DMS53 (cell line): ENCODE measurements at regions not wholly inside any gene's neighbourhood (a gene's known extent, or its start where the extent isn't known, plus 50 kb on each side); places are given as distances from the start of the nearest gene placed in this dataset.
"Not testable (repeated sequence)": the region's sequence is repeated elsewhere in the genome, so short reads cannot be mapped to it uniquely, and the experiment has no call there.

Experiments used
- DNase-seq: peaks from one replicate; lab custom pipeline; 2025; lab: John Stamatoyannopoulos, UW

DNA sequence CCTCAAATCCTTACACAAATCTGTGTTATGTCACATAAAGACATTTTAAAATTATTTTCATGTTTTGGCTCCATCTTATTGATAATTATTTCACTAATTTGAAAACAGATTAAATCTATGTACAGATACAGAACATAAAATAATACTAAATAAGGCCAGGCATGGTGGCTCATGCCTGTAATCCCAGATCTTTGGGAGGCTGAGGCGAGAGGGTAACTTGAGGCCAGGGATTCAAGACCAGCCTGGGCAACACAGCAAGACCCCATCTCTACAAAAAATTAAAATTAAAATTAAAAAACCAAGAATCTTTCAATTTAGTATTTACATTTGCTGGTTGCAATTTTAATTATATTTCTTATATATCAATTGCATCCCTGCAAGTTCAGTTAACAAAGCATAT is 246.4 kb upstream of the MKLN1 start:
- DNase-seq, result no peak

DNA sequence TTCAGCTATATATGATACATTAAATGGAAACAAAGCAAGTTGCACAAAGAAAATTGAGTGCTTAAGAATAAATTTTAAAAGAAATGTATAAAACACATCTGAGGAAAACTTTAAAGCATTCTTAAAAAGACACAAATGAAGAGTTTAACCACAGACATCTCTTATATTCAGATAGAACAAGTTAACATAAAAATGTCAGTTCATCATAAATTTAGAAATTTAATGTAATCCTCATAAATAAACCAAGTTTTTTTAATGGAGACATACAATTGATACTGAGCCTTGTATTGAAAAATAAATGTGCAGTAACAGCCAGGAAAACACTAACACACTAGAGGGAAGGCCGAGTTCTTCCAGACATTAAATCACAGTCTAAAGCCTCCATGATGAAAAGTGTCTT is 243.9 kb upstream of the MKLN1 start:
- DNase-seq, result no peak

DNA sequence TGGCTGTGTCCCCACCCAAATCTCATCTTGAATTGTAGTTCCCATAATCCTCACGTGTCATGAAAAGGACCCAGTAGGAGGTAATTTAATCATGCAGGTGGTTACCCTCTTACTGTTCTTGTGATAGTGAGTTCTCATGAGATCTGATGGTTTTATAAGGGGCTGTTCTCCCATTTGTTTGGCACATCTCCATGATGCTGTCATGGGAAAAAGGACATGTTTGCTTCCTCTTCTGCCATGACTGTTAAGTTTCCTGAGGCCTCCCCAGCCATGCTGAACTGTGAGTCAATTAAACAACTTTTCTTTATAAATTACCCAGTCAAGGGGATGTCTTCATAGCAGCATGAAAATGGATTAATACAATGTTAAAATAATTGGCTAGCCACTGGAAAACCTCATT is 243.3 kb upstream of the MKLN1 start:
- not testable (repeated sequence) for DNase-seq

- peak; percentile 31 for DNase-seq
Measured at GRCh38 chr7:131087756-131088658, 239.7 kb upstream of the MKLN1 start.

- DNase-seq, result no peak
Measured at GRCh38 chr7:131090188-131090587, 237.5 kb upstream of the MKLN1 start.

- no peak for DNase-seq
Measured at GRCh38 chr7:131090886-131091692, 236.6 kb upstream of the MKLN1 start.

- no peak for DNase-seq
Measured at GRCh38 chr7:131094685-131095084, 233.0 kb upstream of the MKLN1 start.

DNA sequence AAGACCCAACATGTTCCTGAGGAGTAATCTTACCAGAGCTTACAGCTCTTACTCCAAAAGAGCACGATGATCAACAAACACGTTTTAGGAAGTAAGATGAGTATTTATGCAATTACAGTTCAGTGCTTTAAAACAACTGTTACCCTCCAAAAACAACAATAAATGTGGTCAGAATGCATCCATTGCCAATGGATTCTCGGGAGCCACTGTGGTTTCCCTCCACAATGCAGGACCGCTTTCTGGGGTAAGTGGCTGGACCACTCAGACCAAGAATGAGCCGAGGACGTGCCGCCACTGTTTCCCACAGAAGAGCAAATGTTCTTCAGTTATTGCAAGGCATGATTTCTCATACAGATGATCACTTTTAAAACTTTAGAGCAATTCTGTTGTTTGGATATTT is 232.3 kb upstream of the MKLN1 start:
- DNase-seq, result no peak

- DNase-seq, result peak; percentile 16
Measured at GRCh38 chr7:131096267-131096927, 231.3 kb upstream of the MKLN1 start.

- DNase-seq, result no peak
Measured at GRCh38 chr7:131097662-131098376, 229.9 kb upstream of the MKLN1 start.

DNA sequence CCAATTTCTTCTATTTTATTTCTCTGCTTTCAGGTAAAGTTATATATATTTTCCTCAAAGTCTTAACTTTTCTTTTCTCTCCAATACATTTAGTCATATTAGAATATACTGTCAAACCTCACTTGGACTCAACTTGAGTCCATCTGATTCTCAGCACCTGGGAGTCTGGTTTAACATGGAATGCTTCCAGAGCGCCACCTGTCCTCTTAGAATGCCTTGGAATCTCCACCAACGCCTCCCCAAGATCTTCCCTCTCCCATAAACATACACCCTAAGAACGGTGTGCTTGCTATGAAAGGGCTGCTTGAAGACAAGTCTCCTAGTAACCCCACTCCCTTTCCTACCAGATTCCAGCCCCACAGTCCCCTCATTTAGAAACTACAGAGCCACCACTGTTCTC is 229.1 kb upstream of the MKLN1 start:
- DNase-seq, result no peak

DNA sequence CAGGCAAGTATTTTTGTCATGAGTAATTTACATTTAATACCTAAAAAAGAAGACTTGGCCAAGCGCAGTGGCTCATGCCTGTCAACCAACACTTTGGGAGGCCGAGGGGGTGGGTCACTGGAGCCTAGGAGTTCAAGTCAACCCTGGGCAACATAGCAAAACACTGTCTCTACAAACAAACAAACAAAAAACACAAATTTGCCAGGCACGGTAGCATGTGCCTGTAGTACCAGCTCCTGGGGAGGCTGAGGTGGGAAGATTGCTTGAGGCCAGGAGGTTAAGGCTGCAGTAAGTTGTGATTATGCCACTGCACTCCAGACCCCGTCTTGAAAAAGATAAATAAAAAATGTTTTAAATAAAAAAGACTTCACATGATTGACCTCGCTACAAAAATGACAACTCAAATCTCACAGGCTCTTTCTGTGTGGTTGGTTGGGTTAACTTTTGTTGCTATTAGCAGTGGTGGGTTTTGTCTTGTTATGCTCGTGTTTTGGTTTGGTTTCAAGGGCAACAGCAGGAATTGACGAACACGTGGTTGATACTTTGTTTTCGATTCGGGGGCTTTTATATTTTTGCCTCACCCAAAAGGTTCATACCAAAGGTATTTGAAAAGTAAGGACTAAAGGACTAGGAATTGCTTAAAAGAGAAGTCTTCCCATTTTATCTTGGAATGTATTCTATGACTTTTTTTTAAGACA is 227.2 kb upstream of the MKLN1 start:
- DNase-seq, result no peak

GRCh38 chr7:131103997-131104396 is 223.7 kb upstream of the MKLN1 start:
- DNase-seq, result no peak

- DNase-seq, result no peak
Measured at GRCh38 chr7:131104596-131105293, 222.9 kb upstream of the MKLN1 start.

GRCh38 chr7:131105294-131105798 is 222.3 kb upstream of the MKLN1 start:
- peak; percentile 88 for DNase-seq

GRCh38 chr7:131105799-131106680 is 221.6 kb upstream of the MKLN1 start:
- DNase-seq, result peak; percentile 93

GRCh38 chr7:131106681-131107336 is 220.9 kb upstream of the MKLN1 start:
- DNase-seq, result peak; percentile 82

DNA sequence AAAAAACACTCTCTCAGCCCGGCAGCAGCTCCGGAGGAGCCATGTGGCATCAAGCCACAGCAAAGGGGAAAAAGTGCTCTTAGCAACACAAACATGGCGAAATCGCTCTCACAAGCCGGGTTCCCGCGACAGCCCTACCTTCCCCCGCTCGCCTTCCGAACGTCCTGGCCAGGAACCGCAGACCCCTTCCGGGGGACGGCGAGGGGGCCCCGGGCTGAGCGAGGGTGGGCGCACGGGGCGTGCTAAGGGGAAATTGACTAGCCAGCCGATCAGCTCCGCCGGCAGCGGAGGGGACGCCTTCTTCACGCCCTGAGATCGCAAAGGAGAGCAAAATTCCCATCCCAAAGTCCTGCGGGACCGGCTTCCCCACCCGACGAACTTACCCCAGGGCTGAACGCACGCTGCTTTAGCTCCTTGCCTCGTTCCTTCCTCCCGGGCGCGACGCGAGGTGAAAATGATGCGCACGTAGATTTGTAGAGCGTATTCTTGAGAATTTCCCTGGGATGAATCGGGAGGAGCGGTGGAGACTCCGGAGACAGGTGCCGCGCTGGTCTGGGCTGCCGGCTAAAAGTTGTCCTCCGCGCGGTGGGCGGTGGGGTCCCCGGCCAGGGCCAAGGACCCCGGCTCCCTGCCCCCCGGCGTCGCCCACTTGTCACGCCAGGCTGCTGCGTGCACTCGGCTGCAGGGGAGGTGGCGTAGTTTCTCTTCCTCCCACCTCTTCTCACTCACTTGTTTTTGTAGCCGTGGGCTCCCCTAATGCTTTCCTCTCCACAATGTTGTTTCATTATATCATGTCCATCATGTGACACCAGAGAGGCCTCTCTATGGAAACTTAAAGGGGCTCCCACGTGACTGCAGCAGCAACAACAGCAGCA is 220.1 kb upstream of the MKLN1 start:
- peak; percentile 94 for DNase-seq
